ENCODE measurements at regions not wholly inside any gene's neighbourhood (a gene's known extent, or its start where the extent isn't known, plus 50 kb on each side); places are given as distances from the start of the nearest gene placed in this dataset.

DNA sequence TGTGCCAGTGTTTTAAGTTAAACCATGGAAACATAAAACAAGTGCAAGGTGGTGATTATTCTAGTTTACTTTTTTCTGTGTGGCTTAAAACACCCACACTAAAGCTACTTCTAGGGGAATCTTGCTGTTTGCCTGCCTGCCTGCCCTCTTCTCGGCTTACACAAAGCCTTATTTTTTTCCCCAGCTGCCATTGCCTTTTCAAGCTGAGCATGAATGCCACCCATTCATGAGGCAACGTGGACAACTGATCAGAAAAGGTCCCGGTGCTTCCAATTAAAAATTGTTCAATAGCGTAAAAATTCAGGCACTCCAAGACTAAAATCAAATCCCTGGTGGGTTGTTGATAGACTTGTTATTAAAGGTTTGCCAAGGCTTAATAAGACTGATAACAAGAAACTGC lies 401.4 kb downstream of the TMEM161B start:
- Histone ChIP-seq H2AFZ (no peak overlapping the region), H3K27me3 (replicated peaks; ENCODE audit: insufficient read depth) (no peaks in the 10 kb centered on the region), H3K4me3 (no peak overlapping the region), H3K79me2 (ENCODE audit: insufficient read depth) (no peaks in the 10 kb centered on the region), H4K20me1 (ENCODE audit: insufficient read depth) (no peaks in the 10 kb centered on the region), H3K9me2 (ENCODE audit: insufficient read depth) (no peaks in the 10 kb centered on the region), H3K4me2 (ENCODE audit: unreplicated experiment) (no peak overlapping the region), H3K36me3 (ENCODE audit: low read depth) (no peaks in the 10 kb centered on the region), H3K9ac (no peak overlapping the region), H3K9me3 (ENCODE audit: low read depth) (no peaks in the 10 kb centered on the region), H3K27ac (no peak overlapping the region), H3K4me1 (ENCODE audit: insufficient read depth) (no peaks in the 10 kb centered on the region), H3F3A (ENCODE audit: insufficient read depth) (no peaks in the 10 kb centered on the region)
- WGBS, 2 experiments (ENCODE audit: low coverage in 1 of 2, low lambda C conversion rate in 2 of 2, missing lambda C conversion rate in 2 of 2) = 0 to 3% methylated on average over 4 of the region's 4 CpGs
- no peak for DNase-seq
- in situ Hi-C loops (cut with MboI) = no loop called here
- TF ChIP-seq EZH2 (IDR thresholded peaks at IDR 0.05; ENCODE audit: insufficient read depth, poor library complexity, severe bottlenecking) = no peak
- TF ChIP-seq EZH2phosphoT487 (IDR thresholded peaks at IDR 0.05; ENCODE audit: insufficient read depth, low read depth) = no peak

DNA sequence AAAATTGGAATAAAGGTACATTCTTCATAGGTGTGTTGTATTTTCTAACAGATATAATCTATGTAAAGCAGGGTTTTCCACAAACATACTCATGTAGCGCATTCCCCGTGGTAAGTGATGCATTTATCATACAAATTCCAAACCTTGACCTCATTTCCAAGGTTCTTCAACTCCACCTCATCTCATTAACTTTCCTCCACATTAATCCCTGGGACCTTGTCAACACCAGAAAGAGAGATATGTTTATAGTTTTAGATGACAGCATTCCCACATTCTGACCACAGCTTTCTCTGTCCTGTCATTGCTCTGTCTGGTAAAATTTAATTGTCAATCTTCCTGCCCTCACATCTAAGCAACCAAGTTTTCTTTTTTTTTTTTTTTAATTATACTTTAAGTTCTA lies 415.1 kb downstream of the TMEM161B start:
- Histone ChIP-seq H3K9me2 (ENCODE audit: insufficient read depth) (no peaks in the 10 kb centered on the region), H2AFZ (no peak overlapping the region), H3K27me3 (replicated peaks; ENCODE audit: insufficient read depth) (no peaks in the 10 kb centered on the region), H3K4me2 (ENCODE audit: unreplicated experiment) (no peak overlapping the region), H3K36me3 (ENCODE audit: low read depth) (no peaks in the 10 kb centered on the region), H3K9ac (no peak overlapping the region), H3K4me3 (no peak overlapping the region), H3K4me1 (ENCODE audit: insufficient read depth) (no peaks in the 10 kb centered on the region), H3K9me3 (ENCODE audit: low read depth) (no peaks in the 10 kb centered on the region), H3F3A (ENCODE audit: insufficient read depth) (no peaks in the 10 kb centered on the region), H4K20me1 (ENCODE audit: insufficient read depth) (no peaks in the 10 kb centered on the region), H3K27ac (no peak overlapping the region), H3K79me2 (ENCODE audit: insufficient read depth) (no peaks in the 10 kb centered on the region)
- DNase-seq = no peak
- TF ChIP-seq EZH2 (IDR thresholded peaks at IDR 0.05; ENCODE audit: insufficient read depth, poor library complexity, severe bottlenecking) (no peak), EZH2phosphoT487 (IDR thresholded peaks at IDR 0.05; ENCODE audit: insufficient read depth, low read depth) (no peak)
- in situ Hi-C loops (cut with MboI) = no loop called here
- WGBS, 2 experiments (ENCODE audit: low coverage in 1 of 2, low lambda C conversion rate in 2 of 2, missing lambda C conversion rate in 2 of 2) = 35 to 38% methylated on average over 2 of the region's 2 CpGs

DNA sequence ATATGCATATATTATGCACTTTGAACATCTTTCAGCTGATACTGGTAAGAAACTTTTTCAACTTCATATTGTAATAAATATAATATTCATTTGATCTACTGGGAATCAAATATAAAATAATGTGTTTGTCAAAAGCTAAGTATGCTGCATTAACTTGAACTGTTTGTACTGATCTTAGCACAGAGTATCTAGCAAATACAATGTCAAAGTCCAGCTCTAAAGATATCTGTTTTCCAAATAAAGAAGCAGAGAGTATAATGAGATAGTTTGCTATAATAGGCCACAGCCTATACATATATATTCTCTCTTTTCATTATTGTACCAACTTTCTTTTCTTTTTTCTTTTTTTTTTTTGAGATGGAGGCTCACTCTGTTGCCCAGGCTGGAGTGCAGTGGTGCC lies 417.0 kb downstream of the TMEM161B start:
- no peak for DNase-seq
- Histone ChIP-seq H3K36me3 (ENCODE audit: low read depth) (no peaks in the 10 kb centered on the region), H3K4me3 (no peak overlapping the region), H3K4me2 (ENCODE audit: unreplicated experiment) (no peak overlapping the region), H4K20me1 (ENCODE audit: insufficient read depth) (no peaks in the 10 kb centered on the region), H3K9ac (no peak overlapping the region), H3F3A (ENCODE audit: insufficient read depth) (no peaks in the 10 kb centered on the region), H3K79me2 (ENCODE audit: insufficient read depth) (no peaks in the 10 kb centered on the region), H3K4me1 (ENCODE audit: insufficient read depth) (no peaks in the 10 kb centered on the region), H3K9me3 (ENCODE audit: low read depth) (no peaks in the 10 kb centered on the region), H3K9me2 (ENCODE audit: insufficient read depth) (no peaks in the 10 kb centered on the region), H2AFZ (no peak overlapping the region), H3K27ac (no peak overlapping the region), H3K27me3 (replicated peaks; ENCODE audit: insufficient read depth) (no peaks in the 10 kb centered on the region)
- TF ChIP-seq EZH2phosphoT487 (IDR thresholded peaks at IDR 0.05; ENCODE audit: insufficient read depth, low read depth) (no peak), EZH2 (IDR thresholded peaks at IDR 0.05; ENCODE audit: insufficient read depth, poor library complexity, severe bottlenecking) (no peak)
- in situ Hi-C loops (cut with MboI) = no loop called here

DNA sequence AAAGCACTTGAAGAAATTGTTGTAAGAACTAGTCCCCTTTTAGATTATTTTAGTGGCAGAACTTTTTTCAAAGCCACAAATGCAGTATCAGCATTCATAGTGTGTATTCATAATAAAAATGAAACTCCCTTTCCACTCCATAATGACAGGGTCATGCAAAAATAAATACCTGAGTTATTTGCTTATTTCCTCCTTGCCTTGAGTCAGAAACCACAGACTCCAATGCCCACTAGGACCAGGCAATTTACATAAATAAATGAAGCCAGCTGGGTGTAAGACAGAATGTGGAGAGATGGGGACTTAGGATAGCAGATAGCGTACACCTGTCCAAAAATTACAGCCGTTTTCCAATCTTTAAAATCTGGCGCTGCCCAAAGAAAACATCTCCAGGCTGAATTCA lies 417.8 kb downstream of the TMEM161B start:
- Histone ChIP-seq H3K9me2 (ENCODE audit: insufficient read depth) (no peaks in the 10 kb centered on the region), H3K4me3 (no peak overlapping the region), H4K20me1 (ENCODE audit: insufficient read depth) (no peaks in the 10 kb centered on the region), H3K36me3 (ENCODE audit: low read depth) (no peaks in the 10 kb centered on the region), H3K9me3 (ENCODE audit: low read depth) (no peaks in the 10 kb centered on the region), H3K4me1 (ENCODE audit: insufficient read depth) (no peaks in the 10 kb centered on the region), H3K27me3 (replicated peaks; ENCODE audit: insufficient read depth) (no peaks in the 10 kb centered on the region), H2AFZ (no peak overlapping the region), H3K4me2 (ENCODE audit: unreplicated experiment) (no peak overlapping the region), H3F3A (ENCODE audit: insufficient read depth) (no peaks in the 10 kb centered on the region), H3K79me2 (ENCODE audit: insufficient read depth) (no peaks in the 10 kb centered on the region), H3K27ac (no peak overlapping the region), H3K9ac (no peak overlapping the region)
- no peak for DNase-seq
- TF ChIP-seq EZH2phosphoT487 (IDR thresholded peaks at IDR 0.05; ENCODE audit: insufficient read depth, low read depth) (no peak), EZH2 (IDR thresholded peaks at IDR 0.05; ENCODE audit: insufficient read depth, poor library complexity, severe bottlenecking) (no peak)
- in situ Hi-C loops (cut with MboI) = no loop called here
- WGBS, 2 experiments (ENCODE audit: low coverage in 1 of 2, low lambda C conversion rate in 2 of 2, missing lambda C conversion rate in 2 of 2) = 48 to 52% methylated on average over 3 of the region's 3 CpGs

DNA sequence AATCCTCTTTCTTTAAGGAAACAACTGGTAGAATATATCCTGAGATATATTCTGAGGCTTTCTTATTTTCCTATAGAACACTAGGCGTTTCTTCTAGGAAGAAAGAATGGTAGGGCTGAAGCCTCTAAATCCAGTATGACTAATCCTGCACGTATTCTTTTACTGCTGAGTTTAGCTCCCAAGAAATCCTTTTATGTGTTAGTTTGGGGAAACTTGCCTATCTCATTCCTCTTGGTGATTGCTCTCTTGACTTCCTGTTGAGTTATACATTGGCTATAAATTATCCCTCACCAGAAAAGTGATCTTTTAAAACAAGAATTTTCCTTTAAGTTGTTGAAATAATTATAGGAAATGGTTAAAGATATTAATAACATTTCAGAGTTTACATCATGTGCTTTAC lies 422.9 kb downstream of the TMEM161B start:
- WGBS, 2 experiments (ENCODE audit: low coverage in 1 of 2, low lambda C conversion rate in 2 of 2, missing lambda C conversion rate in 2 of 2) = 7 to 23% methylated on average over 2 of the region's 2 CpGs
- no peak overlapping the region for H3K4me2 ChIP-seq (ENCODE audit: unreplicated experiment)
- H3K9me3 ChIP-seq (ENCODE audit: low read depth) = no peaks in the 10 kb centered on the region
- in situ Hi-C loops (cut with MboI) = no loop called here
- H3K27ac ChIP-seq = no peak overlapping the region
- TF ChIP-seq EZH2 (IDR thresholded peaks at IDR 0.05; ENCODE audit: insufficient read depth, poor library complexity, severe bottlenecking) (no peak), EZH2phosphoT487 (IDR thresholded peaks at IDR 0.05; ENCODE audit: insufficient read depth, low read depth) (no peak)
- H3K79me2 ChIP-seq (ENCODE audit: insufficient read depth) = no peaks in the 10 kb centered on the region
- no peaks in the 10 kb centered on the region for H4K20me1 ChIP-seq (ENCODE audit: insufficient read depth)
- no peak overlapping the region for H2AFZ ChIP-seq
- H3K9me2 ChIP-seq (ENCODE audit: insufficient read depth) = no peaks in the 10 kb centered on the region
- H3K9ac ChIP-seq = no peak overlapping the region
- H3K4me1 ChIP-seq (ENCODE audit: insufficient read depth) = no peaks in the 10 kb centered on the region
- no peaks in the 10 kb centered on the region for H3K27me3 ChIP-seq (replicated peaks; ENCODE audit: insufficient read depth)
- H3F3A ChIP-seq (ENCODE audit: insufficient read depth) = no peaks in the 10 kb centered on the region
- H3K4me3 ChIP-seq = no peak overlapping the region
- H3K36me3 ChIP-seq (ENCODE audit: low read depth) = no peaks in the 10 kb centered on the region
- no peak for DNase-seq

Data from GM23248 (cell line).